ENCODE measurements at regions not wholly inside any gene's neighbourhood (a gene's known extent, or its start where the extent isn't known, plus 50 kb on each side); places are given as distances from the start of the nearest gene placed in this dataset.

DNA sequence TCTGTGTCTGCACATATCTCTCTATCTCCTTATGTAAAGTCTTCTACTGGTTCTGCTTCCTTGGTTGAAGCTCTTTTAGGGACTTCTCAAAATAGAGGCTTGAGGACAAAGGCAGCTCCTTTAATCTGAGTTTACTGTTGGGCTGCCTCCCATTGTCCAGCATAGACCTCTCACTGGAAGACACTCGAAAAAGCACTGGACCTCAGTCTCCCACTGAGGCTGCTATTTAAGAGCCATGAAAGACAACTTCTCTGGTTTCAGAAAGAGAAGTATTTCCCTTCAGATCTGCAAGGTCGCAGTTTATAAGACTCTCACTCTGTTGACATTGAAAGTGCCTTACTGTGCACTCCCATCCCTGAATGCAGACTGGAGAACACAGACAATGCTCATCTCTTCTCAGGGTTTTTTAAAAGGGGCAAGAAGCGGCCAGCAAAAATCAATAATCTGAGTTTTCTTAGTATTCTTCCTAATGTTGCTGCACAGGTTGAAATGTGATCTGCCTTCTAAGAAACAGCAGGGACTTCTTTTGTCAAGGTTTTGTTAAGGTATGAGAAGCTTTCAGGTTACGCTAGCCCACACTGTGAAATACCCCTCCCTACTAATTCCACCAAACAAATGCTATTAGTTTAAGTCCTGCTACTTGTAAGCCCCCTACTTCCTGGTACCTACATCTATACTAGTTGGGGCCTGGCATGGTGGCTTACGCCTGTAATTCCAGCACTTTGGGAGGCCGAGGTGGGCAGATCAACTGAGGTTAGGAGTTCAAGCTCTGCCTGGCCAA, 450.0 kb upstream of the SLC10A2 start:
- H3K4me1 Mint-ChIP-seq (ENCODE audit: low read depth): no peaks in the 10 kb centered on the region

DNA sequence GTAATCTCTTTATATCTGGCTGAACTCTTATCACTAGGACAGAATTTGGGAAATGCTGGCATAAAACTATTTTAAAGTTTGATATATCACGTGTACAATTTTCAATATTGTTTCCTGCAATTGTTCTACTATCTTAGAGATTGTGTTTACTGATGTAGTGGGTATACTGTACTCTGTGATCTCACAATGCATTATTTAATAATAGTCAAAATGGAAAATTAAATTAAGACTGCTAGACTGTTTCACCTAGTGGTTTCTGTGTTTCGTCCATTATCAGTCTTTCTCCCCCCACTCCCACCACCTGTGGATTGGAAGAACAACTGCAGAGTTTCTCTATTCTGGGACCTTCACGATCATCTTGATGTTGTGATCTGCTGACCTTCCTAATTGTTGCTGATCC, 449.2 kb upstream of the SLC10A2 start:
- H3K27me3 Mint-ChIP-seq (ENCODE audit: insufficient read depth): peaks cover 2% of the 10 kb centered on the region; the same call in 1 of the 2 replicates
- no peak overlapping the region for H3K27ac Mint-ChIP-seq
- H3K4me3 Mint-ChIP-seq: no peak overlapping the region
- H3K36me3 Mint-ChIP-seq (ENCODE audit: low read depth): no peaks in the 10 kb centered on the region; the same call in 1 of the 2 replicates
- TF ChIP-seq, protein P1, sequence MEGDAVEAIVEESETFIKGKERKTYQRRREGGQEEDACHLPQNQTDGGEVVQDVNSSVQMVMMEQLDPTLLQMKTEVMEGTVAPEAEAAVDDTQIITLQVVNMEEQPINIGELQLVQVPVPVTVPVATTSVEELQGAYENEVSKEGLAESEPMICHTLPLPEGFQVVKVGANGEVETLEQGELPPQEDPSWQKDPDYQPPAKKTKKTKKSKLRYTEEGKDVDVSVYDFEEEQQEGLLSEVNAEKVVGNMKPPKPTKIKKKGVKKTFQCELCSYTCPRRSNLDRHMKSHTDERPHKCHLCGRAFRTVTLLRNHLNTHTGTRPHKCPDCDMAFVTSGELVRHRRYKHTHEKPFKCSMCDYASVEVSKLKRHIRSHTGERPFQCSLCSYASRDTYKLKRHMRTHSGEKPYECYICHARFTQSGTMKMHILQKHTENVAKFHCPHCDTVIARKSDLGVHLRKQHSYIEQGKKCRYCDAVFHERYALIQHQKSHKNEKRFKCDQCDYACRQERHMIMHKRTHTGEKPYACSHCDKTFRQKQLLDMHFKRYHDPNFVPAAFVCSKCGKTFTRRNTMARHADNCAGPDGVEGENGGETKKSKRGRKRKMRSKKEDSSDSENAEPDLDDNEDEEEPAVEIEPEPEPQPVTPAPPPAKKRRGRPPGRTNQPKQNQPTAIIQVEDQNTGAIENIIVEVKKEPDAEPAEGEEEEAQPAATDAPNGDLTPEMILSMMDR (IDR thresholded peaks at IDR 0.05): no peak
- no peaks in the 10 kb centered on the region for H3K4me1 Mint-ChIP-seq (ENCODE audit: low read depth)
- peaks cover under 1% of the 10 kb centered on the region for H3K9me3 Mint-ChIP-seq
- DNase-seq: no peak

More for the DNA sequence above, 450.0 kb upstream of the SLC10A2 start:
- Mint-ChIP-seq H3K27me3 (ENCODE audit: insufficient read depth) (peaks cover 2% of the 10 kb centered on the region; the same call in 1 of the 2 replicates), H3K36me3 (ENCODE audit: low read depth) (no peaks in the 10 kb centered on the region; the same call in 1 of the 2 replicates), H3K4me3 (no peak overlapping the region), H3K9me3 (no peaks in the 10 kb centered on the region; the same call in 1 of the 2 replicates), H3K27ac (no peak overlapping the region)
- no peak for DNase-seq
- TF ChIP-seq, protein P1 (IDR thresholded peaks at IDR 0.05): no peak

DNA sequence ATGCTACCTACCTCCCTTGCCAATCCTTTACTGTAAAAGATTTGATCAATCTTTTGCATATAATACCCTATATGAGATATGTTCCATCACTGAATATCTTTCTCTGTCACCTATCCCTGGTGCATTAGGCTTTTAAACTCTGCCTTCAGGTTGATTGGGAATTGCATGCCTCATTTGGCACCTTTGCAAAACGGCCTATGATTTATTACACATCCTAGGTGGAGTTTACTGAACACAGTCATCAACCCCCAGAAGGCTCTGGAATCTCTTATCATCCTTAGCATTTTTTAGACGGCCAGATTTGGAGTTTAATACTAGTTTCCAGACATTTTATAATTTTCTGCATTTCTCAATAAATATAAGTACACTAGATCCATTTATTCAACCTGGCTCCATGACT, 448.4 kb upstream of the SLC10A2 start:
- Mint-ChIP-seq H3K9me3 (peaks cover 7% of the 10 kb centered on the region), H3K4me3 (no peak overlapping the region), H3K36me3 (ENCODE audit: low read depth) (no peaks in the 10 kb centered on the region; the same call in 1 of the 2 replicates), H3K4me1 (ENCODE audit: low read depth) (no peaks in the 10 kb centered on the region), H3K27ac (no peak overlapping the region), H3K27me3 (ENCODE audit: insufficient read depth) (peaks cover 2% of the 10 kb centered on the region; the same call in 1 of the 2 replicates)
- TF ChIP-seq, protein P1 (IDR thresholded peaks at IDR 0.05): no peak
- DNase-seq: no peak

DNA sequence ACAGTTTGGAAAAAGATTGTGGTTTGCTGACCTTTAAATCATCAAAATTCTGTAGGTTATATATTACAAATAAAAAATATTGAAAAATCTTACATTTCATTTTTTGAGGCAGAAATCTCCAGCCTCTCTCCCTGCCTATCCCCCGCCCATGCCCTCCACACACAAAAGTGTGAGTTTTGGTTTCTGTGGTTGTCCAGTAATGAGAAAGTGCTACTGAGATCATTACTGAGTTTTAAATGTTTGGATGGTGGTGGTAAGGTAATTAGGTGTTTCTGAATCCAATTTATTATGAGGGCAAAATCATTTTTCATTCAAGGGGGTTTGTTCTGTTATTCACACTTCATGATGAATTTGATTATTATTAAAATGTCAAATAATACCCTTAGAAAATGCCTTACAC, 448.0 kb upstream of the SLC10A2 start:
- H3K4me1 Mint-ChIP-seq (ENCODE audit: low read depth): no peaks in the 10 kb centered on the region
- TF ChIP-seq, protein P1 (IDR thresholded peaks at IDR 0.05): no peak
- no peak overlapping the region for H3K27ac Mint-ChIP-seq
- peaks cover 11% of the 10 kb centered on the region for H3K9me3 Mint-ChIP-seq
- DNase-seq: no peak
- no peak overlapping the region for H3K4me3 Mint-ChIP-seq
- H3K36me3 Mint-ChIP-seq (ENCODE audit: low read depth): no peaks in the 10 kb centered on the region; the same call in 1 of the 2 replicates
- peaks cover 2% of the 10 kb centered on the region; the same call in 1 of the 2 replicates for H3K27me3 Mint-ChIP-seq (ENCODE audit: insufficient read depth)

DNA sequence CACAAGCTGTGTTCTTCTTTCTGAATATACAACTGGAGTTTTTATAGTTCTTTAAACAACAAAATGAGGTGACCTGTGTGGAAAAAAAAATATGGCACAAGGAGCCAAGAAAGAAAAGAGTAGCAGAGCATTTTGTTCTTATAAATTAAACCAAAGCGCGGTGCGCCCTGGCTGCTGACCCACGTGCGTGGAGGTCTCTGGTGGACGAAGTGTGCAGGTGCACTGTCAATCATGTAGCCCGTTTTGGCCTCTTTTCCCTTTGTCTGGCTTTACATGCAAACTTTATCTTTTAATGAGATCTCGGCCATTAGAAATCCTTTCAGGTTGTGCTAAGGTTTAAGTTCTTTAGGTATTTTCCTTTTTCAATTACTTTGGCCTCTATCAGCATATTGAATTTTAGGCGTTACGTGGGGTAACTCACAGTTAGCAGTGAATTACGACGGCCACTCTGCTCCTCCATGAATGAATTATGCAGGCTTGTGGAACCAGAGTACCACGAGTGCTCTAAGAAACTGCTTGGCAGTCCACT, 443.9 kb upstream of the SLC10A2 start:
- Mint-ChIP-seq H3K36me3 (ENCODE audit: low read depth) (no peaks in the 10 kb centered on the region), H3K27ac (no peak overlapping the region), H3K27me3 (ENCODE audit: insufficient read depth) (no peaks in the 10 kb centered on the region), H3K4me3 (no peak overlapping the region), H3K9me3 (peaks cover 31% of the 10 kb centered on the region), H3K4me1 (ENCODE audit: low read depth) (no peaks in the 10 kb centered on the region)
- TF ChIP-seq, protein P1 (IDR thresholded peaks at IDR 0.05): no peak
- no peak for DNase-seq
